ENCODE measurements at regions not wholly inside any gene's neighbourhood (a gene's known extent, or its start where the extent isn't known, plus 50 kb on each side); places are given as distances from the start of the nearest gene placed in this dataset.

DNA sequence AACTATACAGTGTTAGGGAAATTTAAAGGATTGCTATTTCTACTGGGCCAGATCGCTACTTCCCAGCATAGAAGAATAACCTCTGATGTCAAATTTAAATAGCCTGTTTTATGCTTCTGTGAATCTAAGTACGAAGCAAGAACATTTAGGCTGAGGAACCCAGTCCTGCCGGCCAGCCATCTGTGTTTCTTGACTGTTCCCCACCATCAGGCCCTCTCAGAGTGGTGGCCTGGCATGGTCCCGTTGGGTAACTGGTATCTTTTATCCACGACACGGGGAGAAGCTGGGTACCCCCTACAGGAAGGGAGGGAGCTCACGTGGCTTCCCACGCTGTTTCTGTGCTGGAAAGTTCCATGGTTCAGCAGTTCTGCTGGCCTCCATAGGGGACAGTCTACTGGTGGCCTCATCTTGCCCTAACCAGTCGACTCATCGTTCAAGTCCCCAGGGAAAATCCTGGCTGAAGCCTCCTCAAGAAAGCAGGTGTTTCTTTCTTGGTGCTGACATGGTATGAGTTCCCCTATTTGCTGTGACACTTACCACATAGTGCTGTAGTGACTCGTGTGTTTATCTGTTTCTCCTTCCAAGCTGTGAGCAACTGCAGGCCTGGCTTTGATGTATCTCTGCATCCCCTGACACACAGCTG, 201.7 kb upstream of the NLRP1 start:
- no peak for DNase-seq (ENCODE audit: low read depth in 2 of 2)

DNA sequence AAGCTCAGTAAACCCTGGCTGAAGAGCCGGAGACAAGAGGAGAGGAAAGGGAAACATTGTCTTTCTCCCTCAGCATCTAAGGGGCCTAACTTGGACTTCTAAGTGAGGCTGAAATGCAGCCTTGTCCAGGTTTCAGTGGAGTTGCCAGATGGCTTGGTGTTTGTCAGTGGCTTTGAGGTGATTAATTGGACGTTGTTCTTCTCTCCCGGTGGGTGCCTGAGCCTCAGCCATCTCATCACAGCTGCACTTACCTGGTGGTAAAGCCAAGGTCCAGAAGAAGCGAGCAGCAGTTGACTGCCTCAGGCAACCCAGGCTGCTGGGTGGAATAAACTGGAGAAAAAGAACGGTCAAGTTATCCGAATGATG, 202.2 kb upstream of the NLRP1 start:
- no peak for DNase-seq (ENCODE audit: low read depth in 2 of 2)

GRCh38 chr17:5788266-5788900, 204.1 kb upstream of the NLRP1 start:
- no peak for DNase-seq (ENCODE audit: low read depth in 2 of 2)

- DNase-seq (ENCODE audit: low read depth in 2 of 2), result no peak
Observed at GRCh38 chr17:5789528-5789927, 205.2 kb upstream of the NLRP1 start.

GRCh38 chr17:5793157-5793556, 208.8 kb upstream of the NLRP1 start:
- no peak for DNase-seq (ENCODE audit: low read depth in 2 of 2)

DNA sequence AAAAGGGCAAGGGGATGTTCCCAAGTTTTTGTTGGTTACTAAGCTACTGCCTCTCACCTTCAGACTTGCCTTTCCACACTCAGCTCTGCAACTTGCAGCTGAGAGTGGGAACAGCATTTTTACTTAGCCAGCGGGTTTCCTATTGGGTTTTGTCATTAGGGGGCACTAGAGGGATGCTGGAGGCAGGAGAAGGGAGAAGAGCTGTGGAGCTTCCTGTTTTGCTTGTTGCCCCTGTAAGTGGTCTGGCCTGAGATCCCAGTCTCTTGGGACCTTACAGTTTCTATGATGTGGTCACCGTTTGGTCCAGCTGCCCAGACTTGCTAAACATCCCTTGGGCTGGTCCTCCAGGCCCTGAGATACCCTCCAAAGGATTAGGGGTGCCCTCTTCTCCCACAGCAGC, 209.6 kb upstream of the NLRP1 start:
- DNase-seq (ENCODE audit: low read depth in 2 of 2), result no peak

DNA sequence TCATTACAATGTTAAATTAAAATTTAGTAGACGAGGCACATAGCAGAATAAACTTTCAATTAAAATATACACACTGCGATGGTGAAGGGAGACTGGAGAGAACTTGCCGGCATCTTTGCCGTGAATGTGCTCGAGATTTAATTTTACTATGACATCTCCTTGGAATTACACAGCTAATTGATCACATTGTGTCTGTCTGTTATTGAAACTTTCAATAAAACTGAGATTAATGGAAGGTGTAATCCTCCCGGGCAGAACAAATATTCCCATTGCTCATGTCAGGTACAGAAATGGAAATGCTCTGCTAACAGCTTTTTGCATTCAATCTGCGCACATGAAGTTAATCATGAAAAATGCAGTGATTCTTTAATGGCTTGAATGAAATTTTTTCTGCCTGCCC, 210.1 kb upstream of the NLRP1 start:
- DNase-seq (ENCODE audit: low read depth in 2 of 2), result no peak

GRCh38 chr17:5794881-5795506, 210.7 kb upstream of the NLRP1 start:
- DNase-seq (ENCODE audit: low read depth in 2 of 2), result no peak

DNA sequence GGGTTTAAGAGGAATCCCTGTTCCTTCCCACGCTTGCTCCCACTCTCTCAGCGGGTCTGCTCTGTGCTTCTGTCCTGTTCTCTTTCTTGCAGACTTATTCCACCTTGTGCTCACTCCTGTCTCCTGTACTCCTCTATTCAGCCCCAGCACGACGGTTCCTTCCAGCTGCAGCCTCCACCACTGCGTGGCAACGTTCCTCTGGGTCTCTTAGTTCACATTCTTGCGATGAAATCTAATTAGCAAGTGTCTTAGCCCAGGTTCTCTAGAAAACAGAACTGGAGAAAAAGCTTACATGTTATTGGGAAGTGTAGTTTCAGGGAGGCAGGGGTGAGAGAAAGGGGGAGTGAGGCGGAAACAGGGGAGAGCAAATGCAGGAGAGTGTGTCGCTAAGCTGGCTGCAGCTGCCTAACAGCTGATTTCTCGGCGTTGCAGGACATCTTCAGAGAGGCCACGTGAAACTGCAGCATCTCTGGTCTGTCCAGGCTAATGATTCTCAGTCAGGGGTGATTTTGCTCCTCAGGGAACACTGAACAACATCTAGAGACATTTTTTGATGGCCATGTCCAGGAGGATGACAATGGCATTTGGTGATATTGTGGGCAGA, 213.2 kb upstream of the NLRP1 start:
- DNase-seq (ENCODE audit: low read depth in 2 of 2), result no peak

GRCh38 chr17:5798094-5798493, 213.8 kb upstream of the NLRP1 start:
- DNase-seq (ENCODE audit: low read depth in 2 of 2), result no peak

GRCh38 chr17:5800131-5800530, 215.8 kb upstream of the NLRP1 start:
- no peak for DNase-seq (ENCODE audit: low read depth in 2 of 2)

- DNase-seq (ENCODE audit: low read depth in 2 of 2), result no peak
Observed at GRCh38 chr17:5800646-5801045, 216.3 kb upstream of the NLRP1 start.

- DNase-seq (ENCODE audit: low read depth in 2 of 2), result no peak
Observed at GRCh38 chr17:5804251-5804650, 219.9 kb upstream of the NLRP1 start.

- DNase-seq (ENCODE audit: low read depth in 2 of 2), result no peak
Observed at GRCh38 chr17:5809056-5809455, 224.7 kb upstream of the NLRP1 start.

GRCh38 chr17:5809580-5810188, 225.4 kb upstream of the NLRP1 start:
- no peak for DNase-seq (ENCODE audit: low read depth in 2 of 2)

GRCh38 chr17:5812590-5812989, 228.3 kb upstream of the NLRP1 start:
- no peak for DNase-seq (ENCODE audit: low read depth in 2 of 2)

- no peak for DNase-seq (ENCODE audit: low read depth in 2 of 2)
Observed at GRCh38 chr17:5813357-5813756, 229.0 kb upstream of the NLRP1 start.

GRCh38 chr17:5815396-5815795, 231.1 kb upstream of the NLRP1 start:
- DNase-seq (ENCODE audit: low read depth in 2 of 2), result no peak

DNA sequence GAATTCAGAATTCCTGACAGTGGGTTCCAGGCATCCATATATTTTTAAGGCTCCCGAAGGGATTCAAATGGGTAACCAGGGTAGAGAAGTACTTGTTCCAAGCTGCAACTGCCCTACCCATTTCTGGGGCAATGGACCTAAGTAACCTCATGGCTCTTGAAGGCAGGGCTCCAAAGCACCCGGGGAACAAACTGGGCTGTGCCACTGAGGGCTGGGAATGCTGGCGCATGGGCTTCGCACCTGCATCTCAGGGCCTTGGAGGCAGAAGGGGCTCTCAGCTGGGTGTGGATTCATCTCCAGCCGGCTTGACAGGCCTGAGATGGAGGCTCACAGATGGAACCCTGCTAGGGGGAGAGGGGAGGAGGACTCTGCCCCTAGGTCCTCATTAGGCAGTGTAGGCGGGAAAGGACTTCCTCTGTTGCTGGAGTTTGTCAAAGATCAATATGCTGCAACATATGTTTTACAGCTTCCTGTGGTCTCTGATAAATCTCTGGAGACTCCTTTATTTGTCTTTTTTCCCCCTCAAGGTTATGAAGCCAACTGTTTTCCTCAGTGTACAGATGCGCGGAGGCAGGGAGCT, 232.3 kb upstream of the NLRP1 start:
- no peak for DNase-seq (ENCODE audit: low read depth in 2 of 2)

DNA sequence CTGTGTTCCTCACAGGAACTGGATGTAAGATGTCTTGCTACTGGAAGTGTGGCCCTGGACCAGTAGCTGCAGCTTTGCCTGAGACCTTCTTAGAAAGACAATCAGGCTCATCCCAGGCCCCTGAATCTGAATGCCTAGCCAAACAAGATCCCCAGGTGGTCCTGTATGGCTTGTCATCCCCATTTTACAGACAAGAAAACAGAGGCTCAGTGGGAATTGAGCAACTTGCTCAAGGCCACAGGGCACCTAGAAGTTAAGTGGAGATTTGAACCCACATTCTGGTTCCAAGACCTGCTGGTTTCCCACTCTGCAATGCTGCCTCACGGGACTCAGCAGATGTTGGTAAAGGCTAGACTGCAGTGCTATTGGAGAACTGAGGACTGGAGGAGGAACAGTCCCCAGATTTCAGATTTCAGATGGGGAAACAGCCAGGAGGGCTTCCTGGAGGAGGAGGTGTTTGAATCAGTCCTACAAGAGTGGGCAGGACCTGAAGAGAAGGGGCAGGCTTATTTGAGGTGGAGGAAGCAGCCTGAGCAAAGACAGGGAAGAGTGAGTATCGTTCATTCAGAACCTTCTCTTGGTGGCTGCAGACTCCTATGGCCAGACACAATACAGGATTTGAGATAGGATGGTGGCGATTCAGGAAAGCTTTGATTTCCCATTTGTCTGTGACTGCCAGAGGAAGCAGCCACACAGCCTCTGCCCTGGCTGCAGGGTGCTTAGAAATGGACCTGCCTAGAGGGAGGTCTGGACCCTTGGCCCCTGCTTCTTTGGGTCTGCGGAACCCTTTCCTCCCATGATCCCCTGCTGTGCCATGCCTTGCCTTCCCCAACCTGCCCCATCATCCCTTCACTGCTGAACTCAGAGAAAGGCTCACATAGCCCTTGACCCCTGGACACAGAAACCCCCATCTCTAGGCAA, 233.4 kb upstream of the NLRP1 start:
- no peak for DNase-seq (ENCODE audit: low read depth in 2 of 2)

- DNase-seq (ENCODE audit: low read depth in 2 of 2), result no peak
Observed at GRCh38 chr17:5819396-5819795, 235.1 kb upstream of the NLRP1 start.

Data from activated CD8-positive, alpha-beta memory T cell treated with anti-CD3 and anti-CD28 coated beads for 4 hours (primary cell).